ENCODE measurements at regions not wholly inside any gene's neighbourhood (a gene's known extent, or its start where the extent isn't known, plus 50 kb on each side); places are given as distances from the start of the nearest gene placed in this dataset.

GRCh38 chr6:141989706-141989959 lies 143.1 kb upstream of the GJE1 start:
- Histone ChIP-seq H3K27ac (no peak overlapping the region), H3K4me1 (replicated peaks) (no peaks in the 10 kb centered on the region), H3K4me3 (no peak overlapping the region), H3K36me3 (no peaks in the 10 kb centered on the region), H3K27me3 (replicated peaks; ENCODE audit: insufficient read depth) (no peaks in the 10 kb centered on the region), H3K9me3 (no peaks in the 10 kb centered on the region)
- intact Hi-C loops (cut with DNase I): no loop called here
- DNase-seq (ENCODE audit: low spot score): no peak
- WGBS: 91% methylated on average over 1 of the region's 1 CpG
- TF ChIP-seq POLR2A (IDR thresholded peaks at IDR 0.05) (no peak), CTCF (IDR thresholded peaks at IDR 0.05) (no peak), POLR2AphosphoS5 (IDR thresholded peaks at IDR 0.05) (no peak)

DNA sequence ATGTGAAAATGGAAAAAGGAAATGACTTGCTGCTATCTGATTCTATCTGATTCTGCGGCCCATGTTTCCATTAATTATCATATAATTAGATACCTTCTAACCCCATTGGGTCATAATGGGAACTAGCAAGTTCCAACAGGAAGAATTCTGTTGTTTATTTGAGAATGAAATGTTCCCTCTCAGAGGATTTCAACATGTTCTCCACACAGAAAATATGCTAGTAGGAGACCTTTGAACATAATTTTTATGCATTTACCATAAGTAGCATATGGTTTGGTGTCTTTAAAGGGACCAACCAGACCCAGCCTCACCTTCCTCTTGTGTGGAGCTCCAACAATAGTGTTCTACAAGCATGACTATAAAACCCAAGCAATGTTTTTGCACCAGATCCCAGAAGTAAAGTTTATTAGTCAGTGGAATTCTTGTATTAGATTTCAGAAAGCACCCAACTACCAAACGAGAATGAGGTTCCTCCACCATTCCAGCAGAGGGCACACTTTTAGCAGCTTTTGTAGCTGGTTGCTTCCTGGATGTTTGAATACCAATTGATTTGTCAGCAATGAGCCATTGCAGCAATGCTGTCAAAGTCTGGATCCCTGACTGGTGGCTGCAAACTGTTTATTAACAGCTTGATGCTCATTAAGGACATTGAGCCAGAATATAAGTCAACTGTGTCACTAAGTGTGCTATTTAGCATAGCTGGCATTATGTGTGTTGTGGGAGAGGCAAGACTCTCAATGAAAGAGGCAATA lies 143.6 kb upstream of the GJE1 start:
- Histone ChIP-seq H3K27ac (no peak overlapping the region), H3K27me3 (replicated peaks; ENCODE audit: insufficient read depth) (no peaks in the 10 kb centered on the region), H3K9me3 (no peaks in the 10 kb centered on the region), H3K4me1 (replicated peaks) (no peaks in the 10 kb centered on the region), H3K36me3 (no peaks in the 10 kb centered on the region), H3K4me3 (no peak overlapping the region)
- peak in 3 of 4 experiments; percentile 23 to 57 (median 35) for TF ChIP-seq CTCF (IDR thresholded peaks at IDR 0.05)
- no peak for TF ChIP-seq POLR2AphosphoS5 (IDR thresholded peaks at IDR 0.05)
- no peak for TF ChIP-seq POLR2A (IDR thresholded peaks at IDR 0.05)
- intact Hi-C loops (cut with DNase I): no loop called here
- peak; percentile 8 for DNase-seq (ENCODE audit: low spot score)
- 24% methylated on average over 2 of the region's 2 CpGs for whole genome bisulfite sequencing

DNA sequence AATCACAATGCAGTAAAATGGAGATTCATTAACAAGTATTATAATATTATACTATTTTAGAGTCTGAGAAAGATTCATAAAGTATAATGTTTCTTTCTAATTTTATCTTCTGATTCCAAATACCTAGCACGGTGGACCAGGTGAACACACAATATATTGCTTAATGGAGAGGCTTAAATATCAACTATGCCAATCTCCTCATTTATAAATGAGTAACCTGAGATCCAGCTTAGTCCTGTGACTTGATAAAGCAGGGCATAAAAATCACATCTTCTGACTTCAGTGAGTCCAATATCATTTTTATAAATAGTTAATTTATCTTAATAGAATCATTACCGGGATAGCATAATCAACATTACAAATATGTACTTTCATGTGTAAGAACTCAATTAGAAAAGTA lies 144.4 kb upstream of the GJE1 start:
- Histone ChIP-seq H3K9me3 (no peaks in the 10 kb centered on the region), H3K36me3 (no peaks in the 10 kb centered on the region), H3K4me1 (replicated peaks) (no peaks in the 10 kb centered on the region), H3K27ac (no peak overlapping the region), H3K4me3 (no peak overlapping the region), H3K27me3 (replicated peaks; ENCODE audit: insufficient read depth) (no peaks in the 10 kb centered on the region)
- no peak for DNase-seq (ENCODE audit: low spot score)
- TF ChIP-seq CTCF (IDR thresholded peaks at IDR 0.05) (no peak), POLR2AphosphoS5 (IDR thresholded peaks at IDR 0.05) (no peak), POLR2A (IDR thresholded peaks at IDR 0.05) (no peak)
- 54% methylated on average over 2 of the region's 2 CpGs for WGBS
- intact Hi-C loops (cut with DNase I): no loop called here

DNA sequence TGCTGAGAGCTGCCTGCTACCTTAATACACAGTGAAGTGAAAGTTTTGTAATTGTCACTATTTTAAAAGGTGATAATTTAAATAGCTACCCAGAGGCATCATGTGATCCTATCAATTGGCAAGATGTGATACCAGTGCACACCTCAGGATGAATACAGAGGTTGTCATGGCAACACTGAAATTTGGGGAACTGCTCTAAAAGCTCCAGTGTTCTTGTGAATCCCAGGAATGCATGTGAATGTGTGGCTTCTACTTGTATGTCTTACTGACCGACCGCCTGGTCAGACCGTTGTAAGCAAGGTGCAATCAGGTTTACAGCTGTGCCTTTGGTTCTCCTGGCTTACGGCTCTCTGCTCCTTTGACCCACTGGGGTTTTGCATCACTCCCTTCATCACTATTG lies 146.3 kb upstream of the GJE1 start:
- H3K4me3 ChIP-seq: no peak overlapping the region
- no peaks in the 10 kb centered on the region for H3K9me3 ChIP-seq
- H3K36me3 ChIP-seq: no peaks in the 10 kb centered on the region
- no peaks in the 10 kb centered on the region for H3K27me3 ChIP-seq (replicated peaks; ENCODE audit: insufficient read depth)
- no peaks in the 10 kb centered on the region for H3K4me1 ChIP-seq (replicated peaks)
- intact Hi-C loops (cut with DNase I): no loop called here
- DNase-seq (ENCODE audit: low spot score): no peak
- 48% methylated on average over 4 of the region's 4 CpGs for WGBS
- H3K27ac ChIP-seq: no peak overlapping the region
- TF ChIP-seq POLR2A (IDR thresholded peaks at IDR 0.05) (no peak), POLR2AphosphoS5 (IDR thresholded peaks at IDR 0.05) (no peak), CTCF (IDR thresholded peaks at IDR 0.05) (no peak)

GRCh38 chr6:141981190-141981589 lies 151.5 kb upstream of the GJE1 start:
- H3K27me3 ChIP-seq (replicated peaks; ENCODE audit: insufficient read depth): no peaks in the 10 kb centered on the region
- no peaks in the 10 kb centered on the region for H3K36me3 ChIP-seq
- H3K4me1 ChIP-seq (replicated peaks): no peaks in the 10 kb centered on the region
- no peak overlapping the region for H3K4me3 ChIP-seq
- intact Hi-C loops (cut with DNase I): no loop called here
- H3K9me3 ChIP-seq: no peaks in the 10 kb centered on the region
- DNase-seq (ENCODE audit: low spot score): no peak
- TF ChIP-seq POLR2AphosphoS5 (IDR thresholded peaks at IDR 0.05) (no peak), POLR2A (IDR thresholded peaks at IDR 0.05) (no peak), CTCF (IDR thresholded peaks at IDR 0.05) (no peak)
- no peak overlapping the region for H3K27ac ChIP-seq
